Anterior cingulate cortex (tissue), 58 donors: ENCODE measurements at regions not wholly inside any gene's neighbourhood (a gene's known extent, or its start where the extent isn't known, plus 50 kb on each side); places are given as distances from the start of the nearest gene placed in this dataset.
"Not testable (repeated sequence)": the region's sequence is repeated elsewhere in the genome, so short reads cannot be mapped to it uniquely, and the experiment has no call there.

Source experiments
- DNase-seq, 58 donors: peaks; one replicate each; lab custom pipeline; 2025; lab: John Stamatoyannopoulos, UW

GRCh38 chr15:38002883-38003477 is 68.5 kb downstream of the TMCO5A start:
- peak in 25 of 58 donors; percentile 10 to 64 (median 29) for DNase-seq

- no peak for DNase-seq
Observed at GRCh38 chr15:38004218-38004861, 69.9 kb downstream of the TMCO5A start.

DNA sequence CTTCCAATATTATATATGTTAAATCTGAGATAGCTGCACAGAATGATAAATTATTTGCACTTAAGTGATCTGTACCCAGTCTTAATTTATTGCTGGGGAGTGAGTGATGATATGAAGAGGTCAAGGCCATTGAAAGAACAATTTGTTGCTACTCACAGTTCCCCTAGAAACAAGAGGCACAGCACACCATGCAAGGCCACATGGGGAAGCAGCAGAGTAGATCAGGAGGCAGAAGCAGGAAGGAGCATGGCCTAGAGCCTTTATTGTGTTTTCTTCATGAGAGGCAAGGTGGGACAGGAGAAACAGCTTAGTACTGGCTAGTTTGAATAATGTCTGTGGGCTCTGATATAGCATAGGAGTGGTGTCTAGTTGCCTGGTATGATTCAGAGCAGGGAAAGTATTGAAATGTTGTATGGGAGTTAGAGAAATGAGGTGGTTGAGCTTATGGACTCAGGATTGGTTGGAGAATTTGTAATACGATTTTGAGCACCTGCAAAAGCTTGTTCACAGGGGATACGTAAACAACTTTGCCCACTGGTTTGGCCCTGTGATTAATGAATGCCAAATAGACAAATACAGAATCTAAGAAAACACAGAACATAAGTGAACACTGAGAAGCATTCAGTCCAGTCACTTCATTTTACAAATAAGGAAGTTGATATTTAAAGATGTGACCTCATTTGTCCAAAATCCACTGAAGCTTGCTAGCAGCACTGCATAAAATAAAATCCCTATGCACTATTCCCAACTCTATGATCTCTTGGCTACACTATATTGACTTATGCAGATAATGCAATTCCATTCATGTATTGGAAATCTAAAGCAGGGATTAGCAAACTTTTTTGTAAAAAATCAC is 71.7 kb downstream of the TMCO5A start:
- DNase-seq: no peak

DNA sequence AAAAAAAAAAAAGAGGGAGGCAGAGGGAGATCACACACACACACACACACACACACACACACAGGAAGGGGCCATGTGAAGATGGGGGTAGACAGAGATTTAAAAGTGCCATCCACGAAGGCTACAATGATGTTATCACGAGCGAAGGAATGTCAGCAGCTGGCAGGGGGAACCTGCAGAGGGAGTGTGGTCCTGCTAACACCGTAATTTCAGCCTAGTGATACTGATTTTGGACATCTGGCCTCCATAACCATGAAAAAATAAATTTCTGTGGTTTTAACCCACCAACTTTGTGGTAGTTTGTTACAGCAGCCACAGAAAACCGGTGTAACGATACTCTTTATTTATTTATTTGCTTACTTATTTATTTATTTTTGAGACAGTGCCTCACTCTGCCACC is 76.0 kb downstream of the TMCO5A start:
- DNase-seq: no peak

GRCh38 chr15:38012894-38013293 is 78.5 kb downstream of the TMCO5A start:
- peak in 18 of 58 donors; percentile 1 to 25 (median 8) for DNase-seq

DNA sequence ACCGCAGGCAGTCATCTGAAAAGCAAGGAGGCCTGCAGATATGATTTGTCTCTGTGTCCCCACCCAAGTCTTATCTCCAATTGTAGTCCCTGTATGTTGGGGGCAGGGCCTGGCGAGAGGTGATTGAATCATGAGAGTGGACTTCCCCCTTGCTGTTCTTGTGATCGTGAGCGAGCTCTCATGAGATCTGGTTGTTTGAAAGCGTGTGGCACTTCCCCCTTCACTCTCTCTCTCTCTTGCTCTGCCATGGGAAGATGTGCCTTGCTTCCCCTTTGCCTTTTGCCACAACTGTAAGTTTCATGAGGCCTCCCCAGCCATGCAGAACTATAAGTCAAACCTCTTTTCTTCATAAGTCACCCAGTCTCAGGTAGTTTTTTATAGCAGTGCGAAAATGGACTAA is 83.3 kb downstream of the TMCO5A start:
- DNase-seq: no peak

DNA sequence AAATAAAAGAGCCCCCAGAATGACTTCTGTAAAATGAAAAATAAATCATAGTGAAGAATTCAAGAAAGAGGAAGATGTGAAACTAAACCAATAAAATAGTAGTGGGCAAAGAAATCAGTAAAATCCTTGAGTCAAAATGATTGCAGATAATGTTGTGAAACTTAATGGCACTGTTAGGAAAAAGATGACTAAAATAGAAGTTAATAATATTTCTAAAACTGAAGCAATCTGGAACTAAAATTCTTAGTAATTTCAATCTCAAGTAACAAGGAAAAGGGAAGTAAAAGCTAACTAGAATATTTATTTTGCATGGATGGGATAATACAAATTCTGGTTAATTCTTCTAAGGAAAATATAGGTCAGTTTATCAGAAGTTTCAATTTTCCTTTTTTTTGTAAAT is 84.6 kb downstream of the TMCO5A start:
- DNase-seq: no peak

GRCh38 chr15:38021259-38021658 is 86.8 kb downstream of the TMCO5A start:
- no peak for DNase-seq

GRCh38 chr15:38024293-38025091 is 90.1 kb downstream of the TMCO5A start:
- DNase-seq: no peak

DNA sequence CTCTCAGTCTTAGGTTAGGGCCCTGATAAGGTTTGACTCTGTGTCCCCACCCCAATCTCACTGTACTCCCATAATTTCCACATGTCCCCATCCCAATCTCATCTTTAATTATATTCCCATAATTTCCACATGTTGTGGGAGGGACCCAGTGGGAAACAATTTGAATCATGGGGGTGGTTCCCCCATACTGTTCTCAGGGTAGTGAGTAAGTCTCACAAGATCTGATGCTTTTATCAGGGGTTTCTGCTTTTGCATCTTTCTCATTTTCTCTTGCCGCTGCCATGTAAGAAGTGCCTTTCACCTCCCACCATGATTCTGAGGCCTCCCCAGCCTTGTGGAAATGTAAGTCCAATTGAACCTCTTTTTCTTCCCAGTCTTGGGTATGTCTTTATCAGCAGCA is 91.2 kb downstream of the TMCO5A start:
- not testable (repeated sequence) for DNase-seq

GRCh38 chr15:38028869-38029268 is 94.4 kb downstream of the TMCO5A start:
- peak in 3 of 58 donors; percentile 7 to 20 (median 17) for DNase-seq

DNA sequence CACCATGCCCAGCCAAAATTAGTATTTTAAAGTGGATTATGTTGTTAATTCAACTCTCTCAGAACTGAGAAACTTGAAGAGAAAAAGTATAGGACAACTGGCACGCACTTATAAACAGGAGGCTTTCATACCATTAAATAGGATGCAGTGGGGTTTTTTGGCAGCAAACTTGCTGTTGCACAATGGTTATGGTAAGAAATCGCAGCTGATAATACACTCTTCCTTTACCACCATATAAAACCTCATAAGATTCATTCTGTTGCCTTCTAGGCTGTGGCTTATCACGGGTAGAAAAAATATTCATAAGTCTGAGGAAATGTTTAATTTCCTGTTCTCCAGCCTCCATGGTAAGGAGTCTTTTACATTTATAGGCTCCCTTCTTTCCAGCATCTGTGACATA is 95.3 kb downstream of the TMCO5A start:
- no peak for DNase-seq

GRCh38 chr15:38030609-38031008 is 96.2 kb downstream of the TMCO5A start:
- no peak for DNase-seq

GRCh38 chr15:38035701-38036100 is 101.3 kb downstream of the TMCO5A start:
- DNase-seq: no peak

- DNase-seq: no peak
Observed at GRCh38 chr15:38036790-38037338, 102.4 kb downstream of the TMCO5A start.

DNA sequence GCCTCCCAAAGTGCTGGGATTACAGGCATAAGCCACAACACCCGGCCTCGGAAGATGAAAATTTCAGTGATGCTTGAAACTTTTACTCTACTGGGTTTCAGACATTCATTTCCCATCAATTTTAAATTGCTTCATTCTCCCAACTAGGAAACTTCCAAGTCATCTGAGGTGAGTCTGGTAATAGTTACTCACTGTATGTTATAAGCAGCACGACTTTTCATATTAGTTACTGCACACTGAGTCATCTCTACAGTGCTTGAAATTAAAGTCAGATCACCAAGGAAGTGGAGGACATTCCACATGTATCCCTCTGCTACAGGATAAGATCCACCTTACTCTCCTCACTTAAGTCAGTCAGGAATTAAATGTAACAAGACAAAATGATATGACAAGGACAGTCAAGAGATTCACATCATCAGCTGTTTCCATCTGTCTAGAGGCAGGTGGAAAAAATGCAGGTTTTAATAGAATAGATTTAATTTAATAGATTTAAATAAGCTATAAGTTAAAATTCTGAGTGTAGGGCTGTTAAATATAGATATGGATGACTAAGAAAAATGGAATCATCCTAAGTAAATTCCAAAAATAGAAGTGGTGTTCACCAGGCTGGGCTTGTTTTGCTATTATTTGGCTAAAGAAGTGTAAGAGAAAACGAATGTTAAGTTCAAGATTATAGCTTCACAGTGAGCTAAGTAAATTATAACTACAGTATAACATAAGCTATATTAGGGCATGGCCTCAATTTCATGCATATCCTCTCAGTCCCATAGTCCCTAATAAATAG is 104.4 kb downstream of the TMCO5A start:
- no peak for DNase-seq

GRCh38 chr15:38040615-38041014 is 106.2 kb downstream of the TMCO5A start:
- DNase-seq: no peak

DNA sequence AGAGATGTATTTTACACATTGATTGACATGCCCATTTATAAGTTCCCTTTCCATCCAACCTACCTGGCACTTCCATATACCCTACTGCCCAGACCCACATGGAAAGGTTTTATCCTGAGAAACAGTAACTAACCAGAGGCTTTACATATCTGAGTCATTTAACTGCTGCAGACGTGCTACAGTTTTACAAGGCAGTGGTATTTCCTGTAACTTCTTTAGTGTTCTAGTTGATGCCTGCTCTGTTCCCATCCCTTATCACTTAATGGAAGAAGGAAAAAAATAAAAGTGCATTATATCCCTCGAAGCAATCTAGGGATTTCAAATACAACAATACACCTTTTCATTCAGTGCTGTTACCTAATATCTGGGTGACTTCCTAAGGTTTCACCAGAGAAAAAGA is 107.1 kb downstream of the TMCO5A start:
- DNase-seq: no peak

DNA sequence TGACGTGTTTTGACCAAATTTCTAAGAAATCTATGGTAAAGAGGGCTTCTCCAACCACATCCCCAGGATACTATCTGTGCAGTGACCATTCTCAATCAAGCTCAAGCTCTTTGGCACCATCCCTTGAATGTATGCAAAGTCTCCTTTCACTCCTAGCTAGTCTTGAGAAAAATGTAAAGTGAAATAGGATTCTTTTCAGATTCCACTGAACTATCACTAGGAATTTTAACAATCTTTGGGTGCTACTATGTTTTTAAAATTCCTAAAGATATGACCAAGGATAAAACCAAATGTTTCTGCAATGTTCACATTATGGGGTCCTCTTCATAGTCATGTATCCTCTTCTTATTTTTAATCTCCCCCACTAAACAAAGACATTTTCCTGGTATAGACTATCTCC is 107.8 kb downstream of the TMCO5A start:
- no peak for DNase-seq
